Skeletal muscle satellite cell (primary cell): ENCODE measurements at regions not wholly inside any gene's neighbourhood (a gene's known extent, or its start where the extent isn't known, plus 50 kb on each side); places are given as distances from the start of the nearest gene placed in this dataset.
A peak's percentile ranks its signal among the peaks of the same experiment; 100 is the strongest.

Experiments used
- H3K27me3 ChIP-seq: 2 replicates; pipeline ENCODE4 v1.7.0; 2013; ENCODE audit warnings: low read length; ENCODE audit not compliant: control insufficient read depth, insufficient read depth
- H3K36me3 ChIP-seq: 2 replicates; pipeline ENCODE4 v1.7.0; 2013; ENCODE audit warnings: mild to moderate bottlenecking, control low read depth, low read length; ENCODE audit not compliant: insufficient read depth
- H3K4me1 ChIP-seq: 2 replicates; pipeline ENCODE4 v1.7.0; 2013; ENCODE audit warnings: low read length; ENCODE audit not compliant: control insufficient read depth, insufficient read depth
- H3K4me2 ChIP-seq: 2 replicates; pipeline ENCODE4 v1.7.0; 2013; ENCODE audit warnings: mild to moderate bottlenecking, low read length
- H3K4me3 ChIP-seq: 2 replicates; pipeline ENCODE4 v1.7.0; 2013; ENCODE audit warnings: low read length
- H3K9ac ChIP-seq: 2 replicates; pipeline ENCODE4 v1.7.0; 2013; ENCODE audit warnings: mild to moderate bottlenecking, low read depth, low read length, moderate library complexity
- H3K9me3 ChIP-seq: replicated peaks from 2 replicates; pipeline ENCODE4 v1.7.0; 2013; ENCODE audit warnings: mild to moderate bottlenecking, control low read depth, low read length

DNA sequence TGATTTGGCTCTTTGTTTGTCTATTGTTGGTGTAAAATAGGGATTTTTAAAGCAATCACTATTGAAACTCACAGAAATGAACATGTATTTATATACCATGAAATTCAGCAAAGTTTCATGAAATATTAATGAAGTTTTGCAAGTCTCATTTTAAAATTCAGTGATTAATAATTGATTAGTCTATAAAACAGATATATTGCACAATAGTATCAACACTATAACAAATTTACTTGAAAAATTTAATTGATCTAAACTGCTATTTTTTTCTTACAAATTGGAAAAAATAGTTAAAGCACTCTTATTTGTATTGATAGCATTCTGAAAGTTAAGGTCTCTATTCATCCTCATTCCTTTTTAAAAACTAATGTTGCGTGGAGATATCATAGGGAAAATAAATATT is 121.0 kb upstream of the PCDH9 start:
- Histone ChIP-seq H3K9me3 (no peaks in the 10 kb centered on the region), H3K4me1 (peaks cover 26% of the 10 kb centered on the region), H3K4me3 (no peak overlapping the region), H3K4me2 (no peak overlapping the region), H3K9ac (no peak overlapping the region), H3K27me3 (no peaks in the 10 kb centered on the region), H3K36me3 (no peaks in the 10 kb centered on the region)

GRCh38 chr13:67343777-67344176 is 113.6 kb upstream of the PCDH9 start:
- Histone ChIP-seq H3K4me1 (no peaks in the 10 kb centered on the region), H3K4me2 (no peak overlapping the region), H3K4me3 (no peak overlapping the region), H3K36me3 (no peaks in the 10 kb centered on the region), H3K9me3 (no peaks in the 10 kb centered on the region), H3K9ac (no peak overlapping the region), H3K27me3 (no peaks in the 10 kb centered on the region)

- no peaks in the 10 kb centered on the region for H3K4me1 ChIP-seq
- no peaks in the 10 kb centered on the region for H3K27me3 ChIP-seq
- no peak overlapping the region for H3K9ac ChIP-seq
- H3K4me2 ChIP-seq, result no peak overlapping the region
- H3K4me3 ChIP-seq, result no peak overlapping the region
- no peaks in the 10 kb centered on the region for H3K9me3 ChIP-seq
- H3K36me3 ChIP-seq, result no peaks in the 10 kb centered on the region
These were observed 111.3 kb upstream of the PCDH9 start for GRCh38 chr13:67341406-67341805.

GRCh38 chr13:67330149-67330548 is 100.0 kb upstream of the PCDH9 start:
- Histone ChIP-seq H3K9me3 (no peaks in the 10 kb centered on the region), H3K36me3 (no peaks in the 10 kb centered on the region), H3K27me3 (no peaks in the 10 kb centered on the region), H3K4me2 (no peak overlapping the region), H3K4me3 (no peak overlapping the region), H3K4me1 (no peaks in the 10 kb centered on the region), H3K9ac (no peak overlapping the region)

DNA sequence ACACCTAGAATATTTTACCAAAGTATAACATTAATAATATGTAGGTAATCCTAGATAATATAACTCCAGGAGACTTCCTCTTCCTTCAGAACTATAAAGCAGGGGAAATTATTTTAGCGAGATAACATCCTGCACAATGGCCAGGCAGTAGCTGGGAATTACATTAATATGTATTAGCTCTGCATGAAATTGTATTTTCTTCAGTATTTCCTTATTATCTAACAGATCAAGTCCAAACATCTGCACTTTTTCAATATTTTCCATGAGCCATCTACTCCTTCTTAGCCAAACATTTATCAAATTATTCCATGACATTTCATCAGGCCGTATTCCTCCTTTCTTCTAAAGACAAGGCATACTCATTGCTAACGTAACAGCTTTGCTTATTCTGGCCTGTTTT is 98.8 kb upstream of the PCDH9 start:
- no peaks in the 10 kb centered on the region for H3K27me3 ChIP-seq
- H3K4me1 ChIP-seq, result no peaks in the 10 kb centered on the region
- no peak overlapping the region for H3K9ac ChIP-seq
- no peak overlapping the region for H3K4me2 ChIP-seq
- H3K9me3 ChIP-seq, result no peaks in the 10 kb centered on the region
- no peaks in the 10 kb centered on the region for H3K36me3 ChIP-seq
- no peak overlapping the region for H3K4me3 ChIP-seq

DNA sequence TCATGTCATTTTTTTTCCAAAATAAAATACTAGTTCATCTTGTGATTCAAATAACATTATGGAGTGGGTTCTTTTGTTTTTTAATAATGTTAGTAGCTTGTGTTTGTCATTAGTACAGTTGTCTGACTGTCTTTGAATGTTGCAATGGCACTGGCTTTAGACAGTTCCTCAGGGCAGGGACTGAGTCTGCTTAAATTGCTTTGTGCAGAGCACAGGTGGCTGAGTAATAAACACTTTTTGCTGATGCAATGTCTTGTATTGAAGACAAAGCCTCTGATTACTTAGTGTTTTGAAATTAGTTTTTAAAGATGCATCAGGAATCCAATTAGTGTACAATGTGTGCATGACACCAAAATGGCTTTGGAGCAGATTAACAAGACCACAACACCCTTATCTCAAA is 88.7 kb upstream of the PCDH9 start:
- Histone ChIP-seq H3K27me3 (no peaks in the 10 kb centered on the region), H3K4me1 (no peaks in the 10 kb centered on the region), H3K36me3 (no peaks in the 10 kb centered on the region), H3K4me2 (no peak overlapping the region), H3K9ac (no peak overlapping the region), H3K9me3 (no peaks in the 10 kb centered on the region), H3K4me3 (no peak overlapping the region)

- Histone ChIP-seq H3K9me3 (no peaks in the 10 kb centered on the region), H3K36me3 (no peaks in the 10 kb centered on the region), H3K27me3 (no peaks in the 10 kb centered on the region), H3K9ac (no peak overlapping the region), H3K4me1 (no peaks in the 10 kb centered on the region), H3K4me2 (no peak overlapping the region), H3K4me3 (no peak overlapping the region)
These were observed 88.3 kb upstream of the PCDH9 start for GRCh38 chr13:67318398-67318797.

DNA sequence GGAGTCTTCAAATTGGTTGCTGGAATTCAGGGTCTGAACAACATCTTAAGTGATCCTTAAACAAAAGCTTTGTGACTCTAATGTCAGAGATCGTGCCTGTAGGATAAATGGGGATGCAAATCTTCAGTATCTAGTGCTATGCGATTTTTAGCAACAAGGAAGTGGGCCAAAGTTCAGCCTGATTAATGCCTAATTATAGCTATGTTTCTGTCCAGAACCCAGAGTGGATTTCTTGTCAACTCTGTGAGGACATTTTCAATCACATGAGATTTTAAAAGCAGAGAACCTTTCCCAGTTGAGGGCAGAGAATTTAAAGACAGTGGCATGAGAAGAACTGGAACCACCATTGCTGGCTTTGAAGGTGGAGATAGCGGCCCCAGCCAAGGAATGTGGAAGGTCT is 84.3 kb upstream of the PCDH9 start:
- no peak overlapping the region for H3K9ac ChIP-seq

DNA sequence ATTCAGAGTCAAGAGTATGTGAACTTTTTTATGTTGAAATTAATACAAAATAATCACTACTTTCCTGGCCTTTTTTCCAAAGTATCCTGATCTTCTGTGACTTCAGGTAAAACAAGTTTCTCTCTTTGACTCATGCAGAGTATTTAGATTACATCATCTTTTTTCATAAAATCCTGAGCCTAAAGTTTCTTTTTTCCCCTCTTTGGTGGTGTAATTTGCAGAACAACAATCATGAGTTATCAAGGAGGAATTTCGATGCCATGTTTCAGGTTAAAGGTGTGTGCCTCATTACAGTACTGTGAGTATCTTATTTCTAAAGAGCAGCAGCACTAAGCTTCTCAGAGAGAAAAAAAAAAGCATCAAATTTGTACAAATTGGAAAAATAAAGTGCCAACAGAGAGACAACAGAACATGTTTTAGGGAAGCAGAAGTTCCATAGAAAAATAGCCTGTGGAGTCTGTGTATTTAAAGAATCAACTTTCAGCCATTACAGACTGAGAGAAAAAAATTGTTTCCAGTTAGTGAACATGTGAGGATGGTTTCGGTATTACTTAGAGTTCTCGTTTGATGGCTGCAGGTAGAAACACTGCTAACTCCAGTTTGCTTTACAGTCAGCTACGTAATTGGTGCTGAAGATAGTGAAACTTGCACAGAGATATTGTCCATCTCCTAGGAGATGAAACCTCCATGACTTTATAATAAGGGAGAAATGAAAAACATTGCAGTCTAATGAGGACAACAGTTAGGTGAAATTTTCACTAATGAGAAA is 78.1 kb upstream of the PCDH9 start:
- no peak overlapping the region for H3K4me2 ChIP-seq

More for the DNA sequence above, 84.3 kb upstream of the PCDH9 start:
- no peaks in the 10 kb centered on the region for H3K4me1 ChIP-seq
- no peak overlapping the region for H3K4me2 ChIP-seq
- no peaks in the 10 kb centered on the region for H3K27me3 ChIP-seq
- H3K9me3 ChIP-seq, result no peaks in the 10 kb centered on the region
- H3K4me3 ChIP-seq, result no peak overlapping the region
- H3K36me3 ChIP-seq, result no peaks in the 10 kb centered on the region

GRCh38 chr13:67306742-67307141 is 76.6 kb upstream of the PCDH9 start:
- Histone ChIP-seq H3K9me3 (no peaks in the 10 kb centered on the region), H3K4me3 (no peak overlapping the region), H3K4me1 (no peaks in the 10 kb centered on the region), H3K4me2 (no peak overlapping the region), H3K36me3 (no peaks in the 10 kb centered on the region), H3K27me3 (no peaks in the 10 kb centered on the region), H3K9ac (no peak overlapping the region)

More for the DNA sequence above, 78.1 kb upstream of the PCDH9 start:
- H3K9me3 ChIP-seq, result no peaks in the 10 kb centered on the region
- no peaks in the 10 kb centered on the region for H3K36me3 ChIP-seq
- H3K27me3 ChIP-seq, result no peaks in the 10 kb centered on the region
- H3K9ac ChIP-seq, result no peak overlapping the region
- no peaks in the 10 kb centered on the region for H3K4me1 ChIP-seq
- H3K4me3 ChIP-seq, result no peak overlapping the region

DNA sequence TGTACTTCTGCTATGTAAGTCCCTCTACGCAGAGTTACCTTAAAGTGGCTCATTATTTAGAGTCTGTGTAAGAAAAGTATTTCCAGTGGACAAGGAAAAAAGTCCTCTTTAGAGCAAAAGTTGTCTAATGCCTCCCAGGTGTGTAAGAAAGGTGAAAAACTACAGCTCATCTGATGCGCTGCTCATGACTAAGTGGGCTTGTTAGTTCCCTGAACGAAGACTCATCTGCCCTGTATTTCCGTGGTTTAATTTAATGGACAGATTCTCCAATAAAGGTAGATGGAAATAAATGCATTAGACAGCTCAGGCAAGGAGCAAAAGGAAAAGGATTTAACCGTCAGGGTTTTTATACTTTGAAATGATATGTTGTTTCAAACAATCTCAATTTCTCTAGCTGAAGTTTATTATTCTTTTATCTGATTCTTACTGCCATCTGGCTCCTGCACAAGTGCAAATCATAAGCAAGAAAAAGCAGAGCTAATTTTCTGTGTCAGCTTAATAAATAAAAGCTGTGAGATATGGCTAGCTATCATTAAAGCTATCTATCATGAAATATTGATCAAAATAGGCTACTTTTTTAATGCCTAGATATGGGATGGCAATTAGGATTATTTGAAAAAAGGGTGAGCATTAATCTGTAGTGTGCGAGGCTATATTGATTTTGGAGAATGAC is 73.7 kb upstream of the PCDH9 start:
- Histone ChIP-seq H3K4me3 (no peak overlapping the region), H3K36me3 (no peaks in the 10 kb centered on the region), H3K27me3 (no peaks in the 10 kb centered on the region), H3K4me1 (peaks cover 16% of the 10 kb centered on the region), H3K9ac (no peak overlapping the region), H3K4me2 (no peak overlapping the region), H3K9me3 (no peaks in the 10 kb centered on the region)

- H3K4me1 ChIP-seq, result peaks cover 42% of the 10 kb centered on the region
- H3K9me3 ChIP-seq, result no peaks in the 10 kb centered on the region
These were observed 69.6 kb upstream of the PCDH9 start for GRCh38 chr13:67299751-67300150.

More at GRCh38 chr13:67299751-67300150, 69.6 kb upstream of the PCDH9 start:
- Histone ChIP-seq H3K4me2 (peak overlapping the region; percentile 69), H3K36me3 (no peaks in the 10 kb centered on the region), H3K4me3 (peak overlapping the region; percentile 37), H3K9ac (peak overlapping the region; percentile 59), H3K27me3 (no peaks in the 10 kb centered on the region)
